HL-60 (cell line): ENCODE measurements at regions not wholly inside any gene's neighbourhood (a gene's known extent, or its start where the extent isn't known, plus 50 kb on each side); places are given as distances from the start of the nearest gene placed in this dataset.

Experiments
- DNase-seq, 2 experiments: peaks; one replicate each; pipeline ENCODE4 v3.0.0-alpha.2; 2010 to 2020; ENCODE audit warnings: low read depth in 1 of 2, low spot score in 1 of 2
- H3K27ac ChIP-seq: fragments of 250-450 bp; sonication (Bioruptor Pico); replicated peaks from 2 replicates; pipeline ENCODE4 v1.5.1; 2020; ENCODE audit warnings: mild to moderate bottlenecking, moderate library complexity
- H3K27me3 ChIP-seq: fragments of 250-450 bp; sonication (Bioruptor Pico); 2 replicates; pipeline ENCODE4 v1.5.1; 2021; ENCODE audit warnings: mild to moderate bottlenecking, moderate library complexity; ENCODE audit not compliant: insufficient read depth, poor library complexity, severe bottlenecking
- H3K4me3 ChIP-seq: replicated peaks from 2 replicates; pipeline ENCODE4 v1.5.1; 2011; ENCODE audit warnings: mild to moderate bottlenecking, control low read depth, low read length; ENCODE audit not compliant: insufficient read depth
- CTCF ChIP-seq: IDR thresholded peaks from one replicate; pipeline ENCODE4 v1.5.1; 2011; ENCODE audit warnings: low read length, control low read depth, inconsistent platforms; ENCODE audit not compliant: insufficient read depth
- GABPA ChIP-seq: IDR thresholded peaks from 2 replicates; pipeline ENCODE4 v1.6.1; 2012; ENCODE audit warnings: low read depth
- POLR2AphosphoS5 ChIP-seq: IDR thresholded peaks from 2 replicates; pipeline ENCODE4 v1.6.1; 2012; ENCODE audit warnings: low read depth
- REST ChIP-seq: IDR thresholded peaks from 2 replicates; pipeline ENCODE4 v1.6.1; 2012; ENCODE audit warnings: low read depth; ENCODE audit not compliant: insufficient replicate concordance
- SPI1 ChIP-seq: IDR thresholded peaks from 2 replicates; pipeline ENCODE4 v1.6.1; 2012; ENCODE audit warnings: low read depth, mild to moderate bottlenecking, borderline replicate concordance

GRCh38 chrX:125096469-125096868, 223.2 kb upstream of the TEX13C start:
- Histone ChIP-seq H3K27me3 (no peaks in the 10 kb centered on the region), H3K27ac (no peak overlapping the region), H3K4me3 (no peak overlapping the region)
- DNase-seq, result no peak
- TF ChIP-seq REST (no peak), POLR2AphosphoS5 (no peak), SPI1 (no peak), GABPA (no peak)

- no peak for TF ChIP-seq CTCF
- no peak for TF ChIP-seq GABPA
- no peak for TF ChIP-seq REST
- no peak overlapping the region for H3K4me3 ChIP-seq
- no peaks in the 10 kb centered on the region for H3K27me3 ChIP-seq
- H3K27ac ChIP-seq, result no peak overlapping the region
- DNase-seq, result no peak
Observed at GRCh38 chrX:125096870-125097269, 222.8 kb upstream of the TEX13C start.

GRCh38 chrX:125101971-125102755, 217.5 kb upstream of the TEX13C start:
- TF ChIP-seq CTCF (no peak), POLR2AphosphoS5 (no peak), GABPA (no peak), SPI1 (no peak), REST (no peak)
- no peaks in the 10 kb centered on the region for H3K27me3 ChIP-seq
- no peak overlapping the region for H3K4me3 ChIP-seq
- no peak for DNase-seq
- no peak overlapping the region for H3K27ac ChIP-seq

- no peak overlapping the region for H3K27ac ChIP-seq
- H3K4me3 ChIP-seq, result no peak overlapping the region
- TF ChIP-seq SPI1 (no peak), GABPA (no peak), POLR2AphosphoS5 (no peak), REST (no peak), CTCF (no peak)
- no peaks in the 10 kb centered on the region for H3K27me3 ChIP-seq
- DNase-seq, result no peak
Observed at GRCh38 chrX:125103693-125104092, 216.0 kb upstream of the TEX13C start.
